GM10248 (cell line): ENCODE measurements at regions not wholly inside any gene's neighbourhood (a gene's known extent, or its start where the extent isn't known, plus 50 kb on each side); places are given as distances from the start of the nearest gene placed in this dataset.

Experiments
- CTCF ChIA-PET: fragments of 300-600 bp; sonication (Branson Sonifier 250); formaldehyde crosslinking; extraction: SDS; loops from one replicate; lab custom pipeline; 2021; ENCODE audit warnings: antibody characterized with exemption; lab: Yijun Ruan, JAX
- POLR2A ChIA-PET: fragments of 350-650 bp; sonication (Branson Sonifier 250); formaldehyde crosslinking; extraction: SDS; loops from one replicate; lab custom pipeline; 2020; ENCODE audit warnings: antibody characterized with exemption; lab: Yijun Ruan, JAX
- DNase-seq: peaks from one replicate; pipeline ENCODE4 v3.0.0; 2012; ENCODE audit errors: extremely low spot score
- CTCF ChIP-seq: IDR thresholded peaks from 2 replicates; pipeline ENCODE4 v1.5.1; 2012; ENCODE audit warnings: mild to moderate bottlenecking, low read depth; ENCODE audit errors: extremely low read depth, missing control alignments, control extremely low read depth

GRCh38 chr11:77530879-77531278 is 57.0 kb upstream of the PAK1 start:
- no peak for DNase-seq
- no peak for TF ChIP-seq CTCF
- ChIA-PET CTCF (interaction anchor here (1.5 to 1.7 kb wide), 3 partner anchors 12 to 48 kb away, joined by 3 to 5 read pairs (median 3); no protein-coding TSS in a partner anchor), POLR2A (no interaction called here)

GRCh38 chr11:77529685-77530084 is 55.8 kb upstream of the PAK1 start:
- no peak for DNase-seq
- TF ChIP-seq CTCF, result no peak
- ChIA-PET CTCF (interaction anchor here (1.5 kb wide), 1 partner anchor 10 kb away, joined by 3 read pairs; no protein-coding TSS in a partner anchor), POLR2A (no interaction called here)

GRCh38 chr11:77525455-77526091 is 51.7 kb upstream of the PAK1 start:
- no peak for TF ChIP-seq CTCF
- DNase-seq, result no peak
- CTCF ChIA-PET, result interaction anchor here (1.3 kb wide), 1 partner anchor 11 kb away, joined by 3 read pairs; no protein-coding TSS in a partner anchor
- POLR2A ChIA-PET, result no interaction called here

- CTCF ChIA-PET, result no interaction called here
- no peak for TF ChIP-seq CTCF
- POLR2A ChIA-PET, result no interaction called here
- DNase-seq, result no peak
Measured at GRCh38 chr11:77524539-77524938, 50.6 kb upstream of the PAK1 start.

- no peak for TF ChIP-seq CTCF
- DNase-seq, result no peak
- POLR2A ChIA-PET, result no interaction called here
- CTCF ChIA-PET, result interaction anchor here (1.1 kb wide), 1 partner anchor 112 kb away, joined by 3 read pairs; no protein-coding TSS in a partner anchor
Measured at GRCh38 chr11:77523712-77524111, 49.8 kb upstream of the PAK1 start.
